DMS114 treated with DMSO at 0.1 percent for 48 hours (cell line): ENCODE measurements at regions not wholly inside any gene's neighbourhood (a gene's known extent, or its start where the extent isn't known, plus 50 kb on each side); places are given as distances from the start of the nearest gene placed in this dataset.

Experiments used
- DNase-seq: peaks from one replicate; lab custom pipeline; 2025; ENCODE audit not compliant: unreplicated experiment; lab: John Stamatoyannopoulos, UW

GRCh38 chr7:113715981-113716856 lies 202.6 kb downstream of the PPP1R3A start:
- DNase-seq = no peak

DNA sequence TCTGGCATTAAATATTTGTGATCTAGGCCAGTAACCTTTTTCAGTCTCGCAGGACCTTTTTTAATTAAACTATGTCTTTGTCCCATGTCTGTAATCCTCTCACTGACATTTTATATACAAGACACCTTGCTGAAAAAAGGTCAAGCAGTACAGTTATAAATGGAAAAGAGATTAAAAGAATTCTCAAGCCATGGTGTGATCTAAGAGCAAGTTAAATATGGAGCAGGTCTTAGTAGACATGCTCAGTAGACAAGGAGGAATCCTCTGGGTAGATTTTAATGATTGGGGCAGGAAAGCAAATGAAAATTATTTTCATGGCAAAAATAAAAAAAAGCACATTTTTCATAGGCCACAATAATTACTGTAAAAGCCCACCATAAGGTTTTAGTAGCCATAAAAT lies 203.5 kb downstream of the PPP1R3A start:
- no peak for DNase-seq

- peak; percentile 51 for DNase-seq
Measured at GRCh38 chr7:113710310-113711096, 208.3 kb downstream of the PPP1R3A start.

DNA sequence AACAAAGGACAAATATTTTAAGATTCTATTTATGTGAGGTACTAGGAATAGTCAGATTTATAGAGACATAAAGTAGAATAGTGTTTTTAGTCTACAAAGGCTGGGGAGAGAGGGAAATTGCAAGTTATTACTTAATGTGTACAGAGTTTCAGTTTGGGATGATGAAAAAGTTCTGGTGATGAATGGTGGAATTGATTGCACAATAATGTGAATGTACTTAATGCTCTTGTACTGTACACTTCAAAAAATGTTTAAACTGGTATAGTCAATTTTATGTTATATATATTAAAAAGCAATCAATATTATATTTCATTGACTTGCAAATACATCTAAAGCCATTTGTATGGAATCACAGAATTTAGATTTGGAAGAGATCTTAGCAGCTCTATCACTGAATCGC lies 213.4 kb downstream of the PPP1R3A start:
- DNase-seq = no peak

DNA sequence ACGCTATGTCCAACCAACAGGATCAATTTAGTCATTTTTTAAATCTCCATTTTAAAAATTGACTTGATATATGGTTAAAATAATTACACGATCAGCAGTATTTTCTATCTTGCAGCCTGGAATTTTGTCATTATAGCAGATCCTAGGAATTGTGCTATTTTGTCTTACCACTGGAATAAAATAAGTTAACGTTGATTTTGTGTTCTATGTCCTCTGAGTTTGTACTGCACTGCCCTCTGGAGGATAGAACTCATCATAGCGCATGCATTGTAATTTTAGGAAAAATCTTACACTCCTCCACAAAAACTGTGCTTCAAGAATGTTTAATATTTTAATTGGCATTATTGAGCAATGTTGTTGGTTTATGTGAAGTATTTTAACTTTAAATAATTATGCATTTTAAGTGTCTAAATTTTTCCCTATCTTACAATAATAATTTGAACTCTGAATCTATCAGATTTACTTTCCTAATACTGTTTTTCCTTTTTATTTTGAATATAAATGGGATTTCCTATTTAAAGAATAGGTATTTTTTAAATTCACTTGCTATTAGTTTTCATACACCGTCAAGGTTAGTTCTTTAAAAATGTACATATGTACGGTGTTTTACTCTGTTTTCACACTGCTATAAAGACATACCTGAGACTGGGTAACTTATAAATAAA lies 220.1 kb downstream of the PPP1R3A start:
- DNase-seq = no peak

GRCh38 chr7:113694149-113694548 lies 224.7 kb downstream of the PPP1R3A start:
- DNase-seq = no peak

DNA sequence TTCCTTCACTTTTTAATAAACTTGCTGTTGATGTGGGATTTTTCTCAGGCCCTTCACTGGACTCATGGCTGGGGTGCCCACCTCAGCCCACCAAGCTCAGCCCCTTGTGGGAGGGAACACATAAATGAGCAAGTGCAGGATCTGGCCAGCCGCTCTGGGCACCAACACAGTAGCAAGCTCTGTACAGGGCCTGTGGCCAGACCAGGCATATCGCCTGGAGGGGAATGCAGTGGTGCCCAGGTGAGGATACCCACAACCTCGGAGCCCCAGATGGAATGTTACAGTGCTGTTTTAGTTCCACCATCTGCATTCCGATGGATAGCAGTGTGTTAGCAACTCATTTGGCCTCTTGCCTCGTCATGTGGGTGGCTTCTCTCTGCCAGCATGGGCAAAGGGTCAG lies 234.6 kb downstream of the PPP1R3A start:
- DNase-seq = no peak

DNA sequence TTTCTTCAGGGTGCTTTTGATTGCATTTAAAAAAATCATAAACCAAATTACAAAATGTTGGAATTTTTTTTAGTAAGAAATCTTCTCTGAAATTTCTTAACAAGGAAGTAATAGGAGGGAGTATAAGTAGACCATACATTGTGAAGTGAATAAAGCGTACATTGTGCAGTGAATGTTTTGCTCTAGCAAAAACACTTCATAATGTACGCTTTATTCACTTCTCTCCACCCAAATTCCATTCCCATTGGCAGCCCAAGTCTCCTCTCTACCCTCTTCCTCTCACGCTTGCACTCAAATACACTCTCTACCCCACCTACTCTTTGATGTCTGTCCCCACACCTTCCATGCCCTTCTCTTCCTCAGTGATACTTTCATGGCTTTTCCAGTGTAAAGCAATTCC lies 241.0 kb downstream of the PPP1R3A start:
- no peak for DNase-seq

DNA sequence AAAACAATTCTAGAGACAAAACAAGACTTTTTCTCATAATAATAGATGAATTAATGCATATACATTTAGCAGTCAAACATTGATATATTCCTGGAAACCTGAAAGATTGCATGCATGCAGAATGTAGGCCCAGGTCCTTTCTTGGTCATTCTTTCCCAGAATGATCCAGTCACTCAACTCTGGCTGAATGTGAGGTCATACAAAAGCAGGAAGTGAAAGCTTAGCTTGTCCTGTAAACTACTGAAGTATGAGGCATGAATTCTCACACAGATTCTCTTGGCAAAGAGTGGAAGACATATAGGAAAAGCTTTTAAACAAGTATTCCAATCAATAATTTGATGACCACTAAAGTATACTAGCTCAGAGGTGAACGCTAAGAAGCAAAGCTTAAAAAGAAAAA lies 253.9 kb downstream of the PPP1R3A start:
- no peak for DNase-seq

DNA sequence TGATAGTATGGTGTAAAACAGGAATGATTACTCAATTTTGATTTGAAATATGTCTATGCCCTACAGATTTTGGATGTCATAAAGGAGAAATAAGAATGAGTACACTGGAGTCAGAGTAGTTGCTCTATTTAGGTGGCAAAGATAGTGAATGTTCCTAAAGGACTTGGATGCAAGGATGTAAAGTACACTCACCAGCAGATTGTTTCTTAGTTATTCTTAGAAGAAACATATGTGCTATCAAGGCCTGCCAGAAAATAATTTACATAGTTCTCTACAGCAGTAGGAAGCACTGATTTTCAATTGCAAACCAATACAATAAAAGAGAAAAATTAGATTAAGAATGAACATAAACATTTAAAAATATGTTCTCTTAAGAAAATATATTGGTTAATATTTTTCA lies 259.4 kb downstream of the PPP1R3A start:
- no peak for DNase-seq

GRCh38 chr7:113657603-113658002 lies 261.2 kb downstream of the PPP1R3A start:
- no peak for DNase-seq

DNA sequence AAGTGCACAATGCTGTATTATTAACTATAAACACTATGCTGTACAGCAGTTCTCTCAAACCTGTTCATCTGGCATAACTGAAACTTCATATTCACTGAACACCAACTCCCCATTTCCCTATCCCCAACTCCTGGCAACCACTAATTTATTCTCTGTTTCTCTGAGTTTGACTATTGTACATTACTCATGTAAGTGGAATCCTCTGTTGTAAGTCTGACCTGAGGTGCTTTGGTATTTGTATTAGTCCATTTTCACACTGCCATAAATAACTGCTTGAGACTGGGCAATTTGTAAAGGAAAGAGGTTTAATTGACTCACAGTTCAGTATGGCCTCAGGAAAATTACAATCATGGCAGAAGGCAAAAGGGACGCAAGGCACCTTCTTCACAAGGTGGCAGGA lies 266.3 kb downstream of the PPP1R3A start:
- no peak for DNase-seq

GRCh38 chr7:113649556-113649955 lies 269.3 kb downstream of the PPP1R3A start:
- DNase-seq = no peak

GRCh38 chr7:113639221-113639620 lies 279.6 kb downstream of the PPP1R3A start:
- no peak for DNase-seq

GRCh38 chr7:113636727-113637421 lies 281.9 kb downstream of the PPP1R3A start:
- no peak for DNase-seq

DNA sequence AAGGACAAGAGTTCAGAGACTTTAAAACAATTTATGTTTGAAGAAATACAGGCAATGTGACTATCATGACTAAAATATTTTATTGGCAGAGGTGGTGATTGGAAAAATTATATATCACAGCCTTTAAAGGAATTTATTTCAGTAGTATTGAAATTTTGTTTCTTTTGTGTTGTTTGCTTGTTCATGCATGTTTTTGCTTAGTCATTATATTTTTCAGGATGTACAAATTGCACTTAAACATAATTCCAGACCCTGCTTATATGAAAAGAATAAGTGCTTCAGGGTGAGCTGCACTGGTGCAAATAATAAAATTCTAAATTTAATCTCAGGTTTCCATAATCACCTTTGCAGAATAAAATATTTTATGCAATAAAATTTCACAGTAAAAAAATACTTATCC lies 283.3 kb downstream of the PPP1R3A start:
- no peak for DNase-seq

- DNase-seq = no peak
Measured at GRCh38 chr7:113633073-113633472, 285.7 kb downstream of the PPP1R3A start.

DNA sequence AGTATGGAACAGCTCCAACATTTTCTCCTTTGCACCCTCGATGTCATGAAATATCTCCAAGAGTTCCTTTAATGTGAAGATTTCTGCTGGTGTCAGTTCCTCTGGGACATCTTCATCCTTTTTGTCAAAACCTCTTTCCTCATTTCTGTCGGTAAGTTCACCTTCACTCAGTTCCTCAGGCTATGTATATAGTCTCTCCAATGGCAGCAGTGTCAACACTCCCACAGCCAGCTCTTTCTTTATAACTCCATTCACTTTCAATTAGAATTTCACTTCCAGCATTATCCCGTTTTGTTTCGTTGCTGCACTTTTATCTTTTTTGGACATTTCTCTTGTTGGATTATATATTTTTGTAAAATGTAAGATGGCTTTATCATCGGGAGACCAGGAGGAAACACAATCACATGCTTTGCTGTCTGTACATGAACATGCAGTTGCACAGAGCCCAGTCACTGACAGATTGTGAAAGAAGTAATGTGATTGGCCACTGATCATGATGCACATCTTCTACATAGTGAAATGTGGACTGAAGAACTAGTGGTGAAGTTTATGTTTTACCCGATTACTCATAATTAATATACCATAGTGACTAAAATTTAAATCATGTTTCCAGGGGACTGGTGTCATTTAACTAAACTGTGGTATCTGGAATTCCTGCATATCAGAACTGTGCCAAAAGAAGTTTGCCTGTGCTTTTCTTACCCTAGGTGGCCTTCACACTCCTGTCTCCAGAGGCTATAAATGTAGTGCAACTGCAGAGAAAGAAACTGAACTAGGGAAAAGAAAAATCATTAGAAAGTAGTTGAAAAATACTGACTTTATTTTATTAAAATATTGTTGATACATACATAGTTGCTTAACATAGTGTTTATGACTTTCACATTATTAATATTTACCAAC lies 289.6 kb downstream of the PPP1R3A start:
- no peak for DNase-seq

GRCh38 chr7:113625494-113626102 lies 293.2 kb downstream of the PPP1R3A start:
- DNase-seq = no peak

GRCh38 chr7:113622796-113623195 lies 296.0 kb downstream of the PPP1R3A start:
- DNase-seq = no peak
